ENCODE measurements at regions not wholly inside any gene's neighbourhood (a gene's known extent, or its start where the extent isn't known, plus 50 kb on each side); places are given as distances from the start of the nearest gene placed in this dataset.

GRCh38 chr11:81197396-81197795, 1536.3 kb downstream of the FAM181B start:
- Histone ChIP-seq H3K9ac (ENCODE audit: insufficient read depth, low read depth, low read length) (no peak overlapping the region), H3K9me3 (ENCODE audit: low read length) (peaks cover 17% of the 10 kb centered on the region; the same call in 1 of the 2 replicates), H3K36me3 (replicated peaks in 1 of 2; ENCODE audit: control insufficient read depth in 1 of 2, insufficient read depth in 2 of 2, low read length in 2 of 2) (no peaks in the 10 kb centered on the region), H3K79me2 (ENCODE audit: insufficient read depth, low read length) (no peaks in the 10 kb centered on the region), H3K4me1 (ENCODE audit: insufficient read depth, low read length) (no peaks in the 10 kb centered on the region), H3K4me2 (ENCODE audit: low read depth, low read length) (no peak overlapping the region), H3K27me3 (ENCODE audit: control insufficient read depth in 1 of 2, insufficient read depth in 2 of 2, low read length in 2 of 2) (no peaks in the 10 kb centered on the region), H4K20me1 (ENCODE audit: insufficient read depth, low read length) (no peaks in the 10 kb centered on the region), H3K4me3 (replicated peaks in 1 of 3; ENCODE audit: insufficient read depth in 1 of 3, low read depth in 2 of 3, low read length in 3 of 3) (no peak overlapping the region), H3K27ac (ENCODE audit: extremely low read length, insufficient read depth, low read length) (no peak overlapping the region), H2AFZ (ENCODE audit: low read length) (no peak overlapping the region)
- ATAC-seq, result no peak
- no peak for FAIRE-seq
- POLR2A ChIA-PET, result no interaction called here
- CTCF ChIA-PET (ENCODE audit: low intra/inter-chr PET ratio, low total read pairs), result no interaction called here
- no peak for DNase-seq (ENCODE audit: low spot score)
- in situ Hi-C loops (cut with HindIII; ENCODE audit: extremely low pct_ligation_motif_present, low pct_unique_long_range_greater_than_20kb), result no loop called here
- no peak for TF ChIP-seq PCBP2 (optimal IDR thresholded peaks at IDR 0.05; ENCODE audit: low read depth, low read length, poor library complexity, severe bottlenecking)
- TF ChIP-seq ZNF138 (CRISPR knock-in tag; IDR thresholded peaks at IDR 0.05; ENCODE audit: low read depth), result no peak
- no peak for TF ChIP-seq NR2F2 (IDR thresholded peaks at IDR 0.05; ENCODE audit: borderline replicate concordance, low read depth)
- no peak for TF ChIP-seq ZNF205 (CRISPR knock-in tag; IDR thresholded peaks at IDR 0.05)
- no peak for TF ChIP-seq ELF4 (CRISPR knock-in tag; IDR thresholded peaks at IDR 0.05; ENCODE audit: borderline replicate concordance)
- no peak for TF ChIP-seq POGZ (CRISPR knock-in tag; IDR thresholded peaks at IDR 0.05)
- no peak for TF ChIP-seq ZSCAN30 (CRISPR knock-in tag; IDR thresholded peaks at IDR 0.05)
- no peak for TF ChIP-seq NONO (IDR thresholded peaks at IDR 0.05)
- TF ChIP-seq NONO (CRISPR knock-in tag; conservative IDR thresholded peaks at IDR 0.05), result no peak
- no peak for TF ChIP-seq ZNF740 (CRISPR knock-in tag; IDR thresholded peaks at IDR 0.05)
- TF ChIP-seq SOX5 (CRISPR knock-in tag; IDR thresholded peaks at IDR 0.05; ENCODE audit: borderline replicate concordance), result no peak
- TF ChIP-seq ZNF10 (CRISPR knock-in tag; IDR thresholded peaks at IDR 0.05; ENCODE audit: borderline replicate concordance, low read depth), result no peak
- no peak for TF ChIP-seq PRDM10 (CRISPR knock-in tag; IDR thresholded peaks at IDR 0.05; ENCODE audit: low read depth)
- no peak for TF ChIP-seq KLF6 (CRISPR knock-in tag; IDR thresholded peaks at IDR 0.05)
- TF ChIP-seq SRSF1 (optimal IDR thresholded peaks at IDR 0.05; ENCODE audit: low read depth, low read length), result no peak
- no peak for TF ChIP-seq ZBTB33 (CRISPR knock-in tag; IDR thresholded peaks at IDR 0.05)
- no TSS peak for BruUV-seq (replicated peaks)
- WGBS (ENCODE audit: low lambda C conversion rate), result 19% methylated on average over 3 of the region's 3 CpGs
- intact Hi-C loops (cut with micrococcal nuclease; ENCODE audit: unreplicated experiment), result no loop called here
